Caco-2 (cell line): ENCODE measurements at regions not wholly inside any gene's neighbourhood (a gene's known extent, or its start where the extent isn't known, plus 50 kb on each side); places are given as distances from the start of the nearest gene placed in this dataset.

ENCODE experiments used
- BruUV-seq: library from RNA; stranded (reverse); fragments of 400-500 nt; replicated peaks from 2 replicates; lab custom pipeline; 2021; lab: Mats Ljungman, UMichigan
- CTCF ChIA-PET: fragments of 300-600 bp; sonication (Branson Sonifier 250); formaldehyde crosslinking; loops from one replicate; lab custom pipeline; 2022; ENCODE audit warnings: antibody characterized with exemption; lab: Charles Lee
- POLR2A ChIA-PET: fragments of 300-600 bp; sonication (Branson Sonifier 250); formaldehyde crosslinking; loops from one replicate; lab custom pipeline; 2022; ENCODE audit warnings: antibody characterized with exemption; lab: Charles Lee
- DNase-seq, 2 experiments: peaks; one replicate each; pipeline versions ENCODE4 v3.0.0 to v3.0.0-alpha.2; 2020 to 2022
- H3K27me3 ChIP-seq: replicated peaks from 2 replicates; pipeline ENCODE4 v1.6.0; 2011; ENCODE audit warnings: low read length; ENCODE audit not compliant: control insufficient read depth, insufficient read depth
- H3K36me3 ChIP-seq: 2 replicates; pipeline ENCODE4 v1.5.1; 2011; ENCODE audit warnings: low read length; ENCODE audit not compliant: control insufficient read depth, insufficient read depth
- H3K4me1 ChIP-seq: fragments of 250-450 bp; sonication (Bioruptor Pico); 2 replicates; pipeline ENCODE4 v1.5.1; 2020; ENCODE audit warnings: mild to moderate bottlenecking
- H3K4me3 ChIP-seq: 2 replicates; pipeline ENCODE4 v1.5.1; 2011; ENCODE audit warnings: low read depth, mild to moderate bottlenecking, control low read depth, low read length
- H3K9me3 ChIP-seq: fragments of 250-450 bp; sonication (Bioruptor Pico); 2 replicates; pipeline ENCODE4 v1.5.1; 2020; ENCODE audit warnings: mild to moderate bottlenecking, moderate library complexity
- H3K27ac Mint-ChIP-seq: one replicate; pipeline ENCODE4 v1.8.0; 2022; ENCODE audit warnings: mixed read lengths; ENCODE audit not compliant: unreplicated experiment
- H3K27me3 Mint-ChIP-seq: one replicate; pipeline ENCODE4 v1.8.0; 2022; ENCODE audit warnings: mixed read lengths; ENCODE audit not compliant: insufficient read depth, unreplicated experiment
- H3K36me3 Mint-ChIP-seq: one replicate; pipeline ENCODE4 v1.8.0; 2022; ENCODE audit warnings: mild to moderate bottlenecking, mixed read lengths; ENCODE audit not compliant: insufficient read depth, unreplicated experiment
- H3K4me1 Mint-ChIP-seq: one replicate; pipeline ENCODE4 v1.8.0; 2022; ENCODE audit warnings: low read depth, mixed read lengths; ENCODE audit not compliant: unreplicated experiment
- H3K4me3 Mint-ChIP-seq: one replicate; pipeline ENCODE4 v1.8.0; 2022; ENCODE audit warnings: mild to moderate bottlenecking, moderate library complexity, mixed read lengths; ENCODE audit not compliant: unreplicated experiment
- H3K9me3 Mint-ChIP-seq: one replicate; pipeline ENCODE4 v1.8.0; 2022; ENCODE audit warnings: mixed read lengths; ENCODE audit not compliant: unreplicated experiment
- CTCF ChIP-seq, 2 experiments: fragments of 200-600 bp in 1 of 2; IDR thresholded peaks; 1 replicate in 1 of 2; 2 replicates in 1 of 2; pipeline versions ENCODE4 v1.5.1 to v1.8.0; 2011 to 2022; ENCODE audit warnings: antibody characterized with exemption in 1 of 2, control low read depth in 1 of 2, inconsistent platforms in 1 of 2, low read depth in 1 of 2, low read length in 1 of 2, mild to moderate bottlenecking in 1 of 2, moderate library complexity in 1 of 2; ENCODE audit not compliant: insufficient read depth in 1 of 2, severe bottlenecking in 1 of 2, unreplicated experiment in 1 of 2
- intact Hi-C: fragments of 100-400 bp; cut with micrococcal nuclease; formaldehyde crosslinking; loops from one replicate; pipeline ENCODE4 v1.10.0; 2022; ENCODE audit not compliant: unreplicated experiment

- no peaks in the 10 kb centered on the region for H3K4me1 Mint-ChIP-seq
- no peaks in the 10 kb centered on the region for H3K36me3 Mint-ChIP-seq
- intact Hi-C loops, result no loop called here
- H3K9me3 Mint-ChIP-seq, result no peaks in the 10 kb centered on the region
- no peak for TF ChIP-seq CTCF (IDR thresholded peaks at IDR 0.05; ENCODE audit: insufficient read depth in 1 of 2, low read depth in 1 of 2, low read length in 1 of 2, severe bottlenecking in 1 of 2, unreplicated experiment in 1 of 2)
- H3K4me3 Mint-ChIP-seq, result no peak overlapping the region
- Histone ChIP-seq H3K27me3 (no peaks in the 10 kb centered on the region), H3K9me3 (peaks cover 5% of the 10 kb centered on the region; the same call in 1 of the 2 replicates), H3K4me3 (no peak overlapping the region), H3K4me1 (no peaks in the 10 kb centered on the region), H3K36me3 (no peaks in the 10 kb centered on the region)
- no peak overlapping the region for H3K27ac Mint-ChIP-seq
- BruUV-seq, result no TSS peak
- ChIA-PET CTCF (no interaction called here), POLR2A (no interaction called here)
- no peak for DNase-seq
- H3K27me3 Mint-ChIP-seq, result no peaks in the 10 kb centered on the region
Measured at GRCh38 chr16:76176153-76176552, 101.0 kb upstream of the CNTNAP4 start.

- Histone ChIP-seq H3K36me3 (no peaks in the 10 kb centered on the region), H3K9me3 (peaks cover 5% of the 10 kb centered on the region; the same call in 1 of the 2 replicates), H3K27me3 (no peaks in the 10 kb centered on the region), H3K4me3 (no peak overlapping the region), H3K4me1 (no peaks in the 10 kb centered on the region)
- intact Hi-C loops, result no loop called here
- no peak for DNase-seq
- no peak overlapping the region for H3K4me3 Mint-ChIP-seq
- no peaks in the 10 kb centered on the region for H3K4me1 Mint-ChIP-seq
- no peaks in the 10 kb centered on the region for H3K9me3 Mint-ChIP-seq
- ChIA-PET CTCF (no interaction called here), POLR2A (no interaction called here)
- TF ChIP-seq CTCF (IDR thresholded peaks at IDR 0.05; ENCODE audit: insufficient read depth in 1 of 2, low read depth in 1 of 2, low read length in 1 of 2, severe bottlenecking in 1 of 2, unreplicated experiment in 1 of 2), result no peak
- BruUV-seq, result no TSS peak
- no peaks in the 10 kb centered on the region for H3K27me3 Mint-ChIP-seq
- no peaks in the 10 kb centered on the region for H3K36me3 Mint-ChIP-seq
- H3K27ac Mint-ChIP-seq, result no peak overlapping the region
Measured at GRCh38 chr16:76176616-76177015, 100.6 kb upstream of the CNTNAP4 start.

GRCh38 chr16:76182041-76182635, 95.1 kb upstream of the CNTNAP4 start:
- ChIA-PET CTCF (no interaction called here), POLR2A (no interaction called here)
- H3K4me1 Mint-ChIP-seq, result no peaks in the 10 kb centered on the region
- Histone ChIP-seq H3K4me3 (no peak overlapping the region), H3K4me1 (no peaks in the 10 kb centered on the region), H3K9me3 (peaks cover 8% of the 10 kb centered on the region), H3K36me3 (no peaks in the 10 kb centered on the region), H3K27me3 (no peaks in the 10 kb centered on the region)
- H3K27me3 Mint-ChIP-seq, result no peaks in the 10 kb centered on the region
- peaks cover 1% of the 10 kb centered on the region for H3K9me3 Mint-ChIP-seq
- H3K4me3 Mint-ChIP-seq, result no peak overlapping the region
- no peak for DNase-seq
- no peak for TF ChIP-seq CTCF (IDR thresholded peaks at IDR 0.05; ENCODE audit: insufficient read depth in 1 of 2, low read depth in 1 of 2, low read length in 1 of 2, severe bottlenecking in 1 of 2, unreplicated experiment in 1 of 2)
- H3K27ac Mint-ChIP-seq, result no peak overlapping the region
- intact Hi-C loops, result no loop called here
- no peaks in the 10 kb centered on the region for H3K36me3 Mint-ChIP-seq
- no TSS peak for BruUV-seq
